Liver (tissue), 8 donors: ENCODE measurements at regions not wholly inside any gene's neighbourhood (a gene's known extent, or its start where the extent isn't known, plus 50 kb on each side); places are given as distances from the start of the nearest gene placed in this dataset.

Experiments used
- DNase-seq: peaks from one replicate; pipeline ENCODE4 v3.0.0-alpha.2; 2017; ENCODE audit warnings: low spot score
- H3K27ac ChIP-seq, 2 donors: one replicate each; pipeline ENCODE4 v1.7.0; 2013; ENCODE audit warnings: inconsistent platforms in 2 of 2, low read length in 2 of 2, control low read depth in 1 of 2, low read depth in 1 of 2, mild to moderate bottlenecking in 1 of 2
- H3K27me3 ChIP-seq, 4 donors: one replicate each; pipeline versions ENCODE4 v1.6.1 to v1.7.0; 2013; ENCODE audit warnings: low read length in 3 of 4, inconsistent platforms in 1 of 4, mild to moderate bottlenecking in 1 of 4, moderate library complexity in 1 of 4; ENCODE audit not compliant: control insufficient read depth in 4 of 4, insufficient read depth in 4 of 4
- H3K36me3 ChIP-seq, 4 donors: one replicate each; pipeline versions ENCODE4 v1.6.1 to v1.7.0; 2013; ENCODE audit warnings: low read length in 3 of 4, mild to moderate bottlenecking in 3 of 4, low read depth in 1 of 4, moderate library complexity in 1 of 4; ENCODE audit not compliant: control insufficient read depth in 4 of 4, insufficient read depth in 3 of 4
- H3K4me1 ChIP-seq, 4 donors: one replicate each; pipeline versions ENCODE4 v1.6.1 to v1.7.0; 2013; ENCODE audit warnings: low read length in 3 of 4, mild to moderate bottlenecking in 3 of 4, moderate library complexity in 1 of 4; ENCODE audit not compliant: control insufficient read depth in 4 of 4, insufficient read depth in 4 of 4
- H3K4me3 ChIP-seq, 3 donors: one replicate each; pipeline versions ENCODE4 v1.6.1 to v1.7.0; 2013; ENCODE audit warnings: low read length in 3 of 3, control low read depth in 1 of 3, low read depth in 1 of 3, mild to moderate bottlenecking in 1 of 3
- H3K9ac ChIP-seq, 2 donors: one replicate each; pipeline ENCODE4 v1.7.0; 2013; ENCODE audit warnings: low read length in 2 of 2, mild to moderate bottlenecking in 2 of 2, moderate library complexity in 2 of 2, control low read depth in 1 of 2, low read depth in 1 of 2
- H3K9me3 ChIP-seq, 4 donors: one replicate each; pipeline versions ENCODE4 v1.6.1 to v1.7.0; 2013; ENCODE audit warnings: low read length in 3 of 4; ENCODE audit not compliant: control insufficient read depth in 4 of 4
- ATF3 ChIP-seq: IDR thresholded peaks from 2 replicates; pipeline ENCODE4 v1.6.1; 2016; ENCODE audit warnings: antibody characterized with exemption
- EGR1 ChIP-seq, 2 donors: IDR thresholded peaks; 2 replicates each; pipeline ENCODE4 v1.6.1; 2016 to 2018; ENCODE audit warnings: antibody characterized with exemption in 2 of 2, low read depth in 2 of 2
- FOXA1 ChIP-seq: IDR thresholded peaks from 2 replicates; pipeline ENCODE4 v1.6.1; 2016; ENCODE audit warnings: antibody characterized with exemption
- FOXA2 ChIP-seq: IDR thresholded peaks from 2 replicates; pipeline ENCODE4 v1.6.1; 2016; ENCODE audit warnings: antibody characterized with exemption
- GABPA ChIP-seq, 2 donors: IDR thresholded peaks in 1 of 2; conservative IDR thresholded peaks in 1 of 2; 2 replicates each; pipeline ENCODE4 v1.6.1; 2016; ENCODE audit warnings: antibody characterized with exemption in 2 of 2, mild to moderate bottlenecking in 1 of 2, moderate library complexity in 1 of 2
- HNF4A ChIP-seq, 2 donors: conservative IDR thresholded peaks; 2 replicates each; pipeline ENCODE4 v1.6.1; 2016; ENCODE audit warnings: antibody characterized with exemption in 2 of 2, mild to moderate bottlenecking in 2 of 2
- HNF4G ChIP-seq: IDR thresholded peaks from 2 replicates; pipeline ENCODE4 v1.6.1; 2016; ENCODE audit warnings: antibody characterized with exemption
- JUND ChIP-seq, 2 donors: IDR thresholded peaks; 2 replicates each; pipeline ENCODE4 v1.6.1; 2016; ENCODE audit warnings: antibody characterized with exemption in 2 of 2
- MAX ChIP-seq: IDR thresholded peaks from 2 replicates; pipeline ENCODE4 v1.6.1; 2016; ENCODE audit warnings: antibody characterized with exemption
- NR2F2 ChIP-seq: IDR thresholded peaks from 2 replicates; pipeline ENCODE4 v1.6.1; 2016; ENCODE audit warnings: antibody characterized with exemption
- RAD21 ChIP-seq, 2 donors: IDR thresholded peaks; 2 replicates each; pipeline ENCODE4 v1.6.1; 2016; ENCODE audit warnings: antibody characterized with exemption in 2 of 2, mild to moderate bottlenecking in 2 of 2
- REST ChIP-seq: IDR thresholded peaks from 2 replicates; pipeline ENCODE4 v1.6.1; 2016; ENCODE audit warnings: antibody characterized with exemption, mild to moderate bottlenecking
- RXRA ChIP-seq, 2 donors: IDR thresholded peaks; 2 replicates each; pipeline ENCODE4 v1.6.1; 2017 to 2018; ENCODE audit warnings: antibody characterized with exemption in 2 of 2, mild to moderate bottlenecking in 1 of 2
- SP1 ChIP-seq: IDR thresholded peaks from 2 replicates; pipeline ENCODE4 v1.6.1; 2018; ENCODE audit warnings: antibody characterized with exemption, mild to moderate bottlenecking
- TAF1 ChIP-seq: conservative IDR thresholded peaks from 2 replicates; pipeline ENCODE4 v1.6.1; 2016; ENCODE audit warnings: antibody characterized with exemption, mild to moderate bottlenecking
- YY1 ChIP-seq: IDR thresholded peaks from 2 replicates; pipeline ENCODE4 v1.6.1; 2016; ENCODE audit warnings: antibody characterized with exemption, mild to moderate bottlenecking
- WGBS: extraction: QIAGEN DNeasy Blood & Tissue Kit; methylation state at CpG from one replicate; pipeline ENCODE4 v1.1.7; 2013; 5-methylcytosine and 5-hydroxymethylcytosine counted together
- TF ChIP-seq, protein P1 (sequence below): fragments of 150-350 bp; IDR thresholded peaks from 2 replicates; pipeline ENCODE4 v1.5.1; 2017; ENCODE audit warnings: improper control_type of control experiment, low read depth, low read length; ENCODE audit not compliant: missing input control
- TF ChIP-seq, protein P2 (sequence below): IDR thresholded peaks from 2 replicates; pipeline ENCODE4 v1.6.1; 2016; ENCODE audit warnings: antibody characterized with exemption
- donor health status: healthy.
- donor health status: healthy.
- donor health status: healthy.
- donor health status: healthy.
- donor health status: healthy.

DNA sequence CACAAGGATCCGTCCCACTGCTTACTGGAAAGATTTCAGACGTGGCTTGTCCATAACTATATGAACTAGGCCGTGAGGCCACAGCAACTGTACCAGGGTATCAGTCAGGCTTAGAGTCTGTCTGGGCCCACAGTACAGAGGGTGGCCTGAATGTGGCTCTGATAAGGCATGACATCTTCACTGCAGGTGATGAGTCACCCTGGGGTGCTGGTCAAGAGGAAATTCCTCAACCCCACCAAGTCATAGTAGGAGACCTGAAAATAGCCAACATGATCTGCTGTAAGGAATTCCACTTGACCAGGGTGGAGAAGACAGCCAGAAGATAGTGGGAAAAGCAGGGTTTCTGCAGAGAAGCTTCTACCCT lies 107.7 kb downstream of the INHBB start:
- TF ChIP-seq FOXA2 (no peak), JUND (IDR thresholded peaks at IDR 0.05) (no peak), MAX (no peak), FOXA1 (no peak), NR2F2 (no peak), EGR1 (IDR thresholded peaks at IDR 0.05; ENCODE audit: low read depth in 2 of 2) (no peak), RXRA (IDR thresholded peaks at IDR 0.05) (no peak), HNF4A (conservative IDR thresholded peaks at IDR 0.05) (no peak), SP1 (no peak)
- TF ChIP-seq, protein P1, sequence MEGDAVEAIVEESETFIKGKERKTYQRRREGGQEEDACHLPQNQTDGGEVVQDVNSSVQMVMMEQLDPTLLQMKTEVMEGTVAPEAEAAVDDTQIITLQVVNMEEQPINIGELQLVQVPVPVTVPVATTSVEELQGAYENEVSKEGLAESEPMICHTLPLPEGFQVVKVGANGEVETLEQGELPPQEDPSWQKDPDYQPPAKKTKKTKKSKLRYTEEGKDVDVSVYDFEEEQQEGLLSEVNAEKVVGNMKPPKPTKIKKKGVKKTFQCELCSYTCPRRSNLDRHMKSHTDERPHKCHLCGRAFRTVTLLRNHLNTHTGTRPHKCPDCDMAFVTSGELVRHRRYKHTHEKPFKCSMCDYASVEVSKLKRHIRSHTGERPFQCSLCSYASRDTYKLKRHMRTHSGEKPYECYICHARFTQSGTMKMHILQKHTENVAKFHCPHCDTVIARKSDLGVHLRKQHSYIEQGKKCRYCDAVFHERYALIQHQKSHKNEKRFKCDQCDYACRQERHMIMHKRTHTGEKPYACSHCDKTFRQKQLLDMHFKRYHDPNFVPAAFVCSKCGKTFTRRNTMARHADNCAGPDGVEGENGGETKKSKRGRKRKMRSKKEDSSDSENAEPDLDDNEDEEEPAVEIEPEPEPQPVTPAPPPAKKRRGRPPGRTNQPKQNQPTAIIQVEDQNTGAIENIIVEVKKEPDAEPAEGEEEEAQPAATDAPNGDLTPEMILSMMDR, result no peak
- TF ChIP-seq, protein P2, sequence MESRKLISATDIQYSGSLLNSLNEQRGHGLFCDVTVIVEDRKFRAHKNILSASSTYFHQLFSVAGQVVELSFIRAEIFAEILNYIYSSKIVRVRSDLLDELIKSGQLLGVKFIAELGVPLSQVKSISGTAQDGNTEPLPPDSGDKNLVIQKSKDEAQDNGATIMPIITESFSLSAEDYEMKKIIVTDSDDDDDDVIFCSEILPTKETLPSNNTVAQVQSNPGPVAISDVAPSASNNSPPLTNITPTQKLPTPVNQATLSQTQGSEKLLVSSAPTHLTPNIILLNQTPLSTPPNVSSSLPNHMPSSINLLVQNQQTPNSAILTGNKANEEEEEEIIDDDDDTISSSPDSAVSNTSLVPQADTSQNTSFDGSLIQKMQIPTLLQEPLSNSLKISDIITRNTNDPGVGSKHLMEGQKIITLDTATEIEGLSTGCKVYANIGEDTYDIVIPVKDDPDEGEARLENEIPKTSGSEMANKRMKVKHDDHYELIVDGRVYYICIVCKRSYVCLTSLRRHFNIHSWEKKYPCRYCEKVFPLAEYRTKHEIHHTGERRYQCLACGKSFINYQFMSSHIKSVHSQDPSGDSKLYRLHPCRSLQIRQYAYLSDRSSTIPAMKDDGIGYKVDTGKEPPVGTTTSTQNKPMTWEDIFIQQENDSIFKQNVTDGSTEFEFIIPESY, result no peak
- no peak overlapping the region for H3K4me3 ChIP-seq
- H3K9ac ChIP-seq, result no peak overlapping the region
- no peaks in the 10 kb centered on the region for H3K4me1 ChIP-seq
- H3K27ac ChIP-seq, result no peak overlapping the region
- no peaks in the 10 kb centered on the region for H3K36me3 ChIP-seq
- no peak for DNase-seq
- WGBS, result 95% methylated on average over 3 of the region's 3 CpGs
- no peaks in the 10 kb centered on the region for H3K27me3 ChIP-seq
- peaks cover 0 to 7% (median 1%) of the 10 kb centered on the region in 4 donors for H3K9me3 ChIP-seq

GRCh38 chr2:120454654-120455385 lies 108.9 kb downstream of the INHBB start:
- no peaks in the 10 kb centered on the region for H3K27me3 ChIP-seq

More at GRCh38 chr2:120454654-120455385, 108.9 kb downstream of the INHBB start:
- no peak overlapping the region for H3K27ac ChIP-seq
- WGBS, result 85% methylated on average over 12 of the region's 12 CpGs
- no peak for TF ChIP-seq RAD21 (IDR thresholded peaks at IDR 0.05)
- no peak for TF ChIP-seq ATF3
- TF ChIP-seq HNF4A (conservative IDR thresholded peaks at IDR 0.05), result no peak
- TF ChIP-seq MAX, result no peak
- no peak for TF ChIP-seq HNF4G
- TF ChIP-seq, protein P1, result no peak
- TF ChIP-seq FOXA2, result no peak
- TF ChIP-seq REST, result no peak
- TF ChIP-seq YY1, result no peak
- TF ChIP-seq SP1, result no peak
- TF ChIP-seq RXRA (IDR thresholded peaks at IDR 0.05), result no peak
- no peak for TF ChIP-seq NR2F2
- TF ChIP-seq, protein P2, result no peak
- TF ChIP-seq TAF1, result no peak
- no peak for TF ChIP-seq GABPA (IDR thresholded peaks at IDR 0.05 in 1 of 2, conservative IDR thresholded peaks at IDR 0.05 in 1 of 2)
- no peak overlapping the region for H3K4me3 ChIP-seq
- no peaks in the 10 kb centered on the region for H3K4me1 ChIP-seq
- no peaks in the 10 kb centered on the region for H3K36me3 ChIP-seq
- H3K9ac ChIP-seq, result no peak overlapping the region
- no peak for DNase-seq
- H3K9me3 ChIP-seq, result peaks cover 0 to 7% (median 1%) of the 10 kb centered on the region in 4 donors
